ENCODE measurements at regions not wholly inside any gene's neighbourhood (a gene's known extent, or its start where the extent isn't known, plus 50 kb on each side); places are given as distances from the start of the nearest gene placed in this dataset.

GRCh38 chr4:120353235-120353634, 286.6 kb upstream of the MAD2L1 start:
- Histone ChIP-seq H4K20me1 (ENCODE audit: control insufficient read depth, extremely low read depth, insufficient read depth, low read length) (no peaks in the 10 kb centered on the region), H3K4me1 (ENCODE audit: control insufficient read depth, extremely low read depth, insufficient read depth, low read length) (no peaks in the 10 kb centered on the region), H3K9ac (ENCODE audit: control insufficient read depth, extremely low read depth, insufficient read depth, low read length) (no peak overlapping the region), H2AFZ (ENCODE audit: control insufficient read depth, low read length) (no peak overlapping the region), H3K9me1 (ENCODE audit: control insufficient read depth, extremely low read depth, insufficient read depth, low read length) (no peaks in the 10 kb centered on the region), H3K27me3 (ENCODE audit: control insufficient read depth, extremely low read depth, insufficient read depth, low read length) (no peaks in the 10 kb centered on the region), H3K79me2 (ENCODE audit: control insufficient read depth, insufficient read depth, low read length) (no peaks in the 10 kb centered on the region), H3K36me3 (ENCODE audit: control insufficient read depth in 2 of 2, extremely low read depth in 1 of 2, insufficient read depth in 2 of 2, low read length in 2 of 2) (no peaks in the 10 kb centered on the region), H3K27ac (ENCODE audit: control insufficient read depth, insufficient read depth, low read length) (no peak overlapping the region), H3K4me2 (ENCODE audit: control insufficient read depth, extremely low read depth, insufficient read depth, low read depth, low read length) (no peak overlapping the region), H3K9me3 (ENCODE audit: control insufficient read depth, low read depth, low read length) (no peaks in the 10 kb centered on the region), H3K4me3 (ENCODE audit: control insufficient read depth in 2 of 3, extremely low read depth in 1 of 3, insufficient read depth in 2 of 3, low read depth in 1 of 3, low read length in 3 of 3) (no peak overlapping the region)
- TF ChIP-seq EZH2 (IDR thresholded peaks at IDR 0.05; ENCODE audit: low read length) = no peak
- no peak for TF ChIP-seq CTCF (optimal IDR thresholded peaks at IDR 0.05 in 1 of 3, IDR thresholded peaks at IDR 0.05 in 1 of 3, conservative IDR thresholded peaks at IDR 0.05 in 1 of 3; ENCODE audit: extremely low read depth in 1 of 3, insufficient read depth in 2 of 3, low read length in 3 of 3)
- dilution Hi-C loops (cut with MboI; ENCODE audit: extremely low pct_ligation_motif_present, low sequenced_read_pairs) = no loop called here
- FAIRE-seq (no peak), DNase-seq (ENCODE audit: low read depth, low spot score) (no peak)

- no peaks in the 10 kb centered on the region for H4K20me1 ChIP-seq (ENCODE audit: control insufficient read depth, extremely low read depth, insufficient read depth, low read length)
- no peak overlapping the region for H3K9ac ChIP-seq (ENCODE audit: control insufficient read depth, extremely low read depth, insufficient read depth, low read length)
- H3K9me3 ChIP-seq (ENCODE audit: control insufficient read depth, low read depth, low read length) = no peaks in the 10 kb centered on the region
- H3K36me3 ChIP-seq (ENCODE audit: control insufficient read depth in 2 of 2, extremely low read depth in 1 of 2, insufficient read depth in 2 of 2, low read length in 2 of 2) = no peaks in the 10 kb centered on the region
- no peak overlapping the region for H3K4me3 ChIP-seq (ENCODE audit: control insufficient read depth in 2 of 3, extremely low read depth in 1 of 3, insufficient read depth in 2 of 3, low read depth in 1 of 3, low read length in 3 of 3)
- no peak overlapping the region for H3K4me2 ChIP-seq (ENCODE audit: control insufficient read depth, extremely low read depth, insufficient read depth, low read depth, low read length)
- H3K4me1 ChIP-seq (ENCODE audit: control insufficient read depth, extremely low read depth, insufficient read depth, low read length) = no peaks in the 10 kb centered on the region
- TF ChIP-seq EZH2 (IDR thresholded peaks at IDR 0.05; ENCODE audit: low read length) (no peak), CTCF (optimal IDR thresholded peaks at IDR 0.05 in 1 of 3, IDR thresholded peaks at IDR 0.05 in 1 of 3, conservative IDR thresholded peaks at IDR 0.05 in 1 of 3; ENCODE audit: extremely low read depth in 1 of 3, insufficient read depth in 2 of 3, low read length in 3 of 3) (no peak)
- DNase-seq (ENCODE audit: low read depth, low spot score) (no peak), FAIRE-seq (no peak)
- no peaks in the 10 kb centered on the region for H3K79me2 ChIP-seq (ENCODE audit: control insufficient read depth, insufficient read depth, low read length)
- H3K27me3 ChIP-seq (ENCODE audit: control insufficient read depth, extremely low read depth, insufficient read depth, low read length) = no peaks in the 10 kb centered on the region
- H3K9me1 ChIP-seq (ENCODE audit: control insufficient read depth, extremely low read depth, insufficient read depth, low read length) = no peaks in the 10 kb centered on the region
- H3K27ac ChIP-seq (ENCODE audit: control insufficient read depth, insufficient read depth, low read length) = no peak overlapping the region
- no peak overlapping the region for H2AFZ ChIP-seq (ENCODE audit: control insufficient read depth, low read length)
- dilution Hi-C loops (cut with MboI; ENCODE audit: extremely low pct_ligation_motif_present, low sequenced_read_pairs) = no loop called here
These were observed 286.1 kb upstream of the MAD2L1 start for GRCh38 chr4:120352739-120353138.
